GM21717 (cell line): ENCODE measurements at regions not wholly inside any gene's neighbourhood (a gene's known extent, or its start where the extent isn't known, plus 50 kb on each side); places are given as distances from the start of the nearest gene placed in this dataset.
"Not testable (repeated sequence)": the region's sequence is repeated elsewhere in the genome, so short reads cannot be mapped to it uniquely, and the experiment has no call there.

Experiments used
- ATAC-seq: cut with Tn5 transposase; IDR thresholded peaks from one replicate; pipeline ENCODE4 v1.9.1; 2021; ENCODE audit warnings: mild to moderate bottlenecking, moderate library complexity; ENCODE audit not compliant: unreplicated experiment

- no peak for ATAC-seq
Observed at GRCh38 chr4:79748835-79749234, 324.2 kb downstream of the ANTXR2 start.

- no peak for ATAC-seq
Observed at GRCh38 chr4:79747252-79747651, 325.8 kb downstream of the ANTXR2 start.

- no peak for ATAC-seq
Observed at GRCh38 chr4:79743014-79743413, 330.0 kb downstream of the ANTXR2 start.

- no peak for ATAC-seq
Observed at GRCh38 chr4:79739912-79740311, 331.9 kb upstream of the GK2 start.

GRCh38 chr4:79723507-79723906 is 315.5 kb upstream of the GK2 start:
- no peak for ATAC-seq

- ATAC-seq = no peak
Observed at GRCh38 chr4:79700356-79700755, 292.3 kb upstream of the GK2 start.

GRCh38 chr4:79697444-79697843 is 289.4 kb upstream of the GK2 start:
- no peak for ATAC-seq

- not testable (repeated sequence) for ATAC-seq
Observed at GRCh38 chr4:79696534-79696933, 288.5 kb upstream of the GK2 start.

- ATAC-seq = no peak
Observed at GRCh38 chr4:79695848-79696247, 287.8 kb upstream of the GK2 start.

GRCh38 chr4:79689740-79690139 is 281.7 kb upstream of the GK2 start:
- no peak for ATAC-seq

- no peak for ATAC-seq
Observed at GRCh38 chr4:79688691-79689090, 280.7 kb upstream of the GK2 start.

- ATAC-seq = no peak
Observed at GRCh38 chr4:79687006-79687405, 279.0 kb upstream of the GK2 start.

- no peak for ATAC-seq
Observed at GRCh38 chr4:79685542-79685941, 277.5 kb upstream of the GK2 start.

- ATAC-seq = no peak
Observed at GRCh38 chr4:79684516-79684915, 276.5 kb upstream of the GK2 start.

GRCh38 chr4:79682801-79683530 is 274.9 kb upstream of the GK2 start:
- no peak for ATAC-seq

GRCh38 chr4:79682161-79682560 is 274.1 kb upstream of the GK2 start:
- ATAC-seq = no peak

GRCh38 chr4:79679859-79680258 is 271.8 kb upstream of the GK2 start:
- no peak for ATAC-seq

- ATAC-seq = no peak
Observed at GRCh38 chr4:79678472-79679202, 270.6 kb upstream of the GK2 start.

- no peak for ATAC-seq
Observed at GRCh38 chr4:79676705-79677104, 268.7 kb upstream of the GK2 start.

- not testable (repeated sequence) for ATAC-seq
Observed at GRCh38 chr4:79674906-79675305, 266.9 kb upstream of the GK2 start.

- ATAC-seq = no peak
Observed at GRCh38 chr4:79673898-79674297, 265.9 kb upstream of the GK2 start.

- ATAC-seq = no peak
Observed at GRCh38 chr4:79673377-79673776, 265.3 kb upstream of the GK2 start.
